Stomach (tissue), 8 donors: ENCODE measurements at regions not wholly inside any gene's neighbourhood (a gene's known extent, or its start where the extent isn't known, plus 50 kb on each side); places are given as distances from the start of the nearest gene placed in this dataset.

Source experiments
- DNase-seq, 2 donors: peaks; one replicate each; pipeline versions ENCODE4 v3.0.0 to v3.0.0-alpha.2; 2013 to 2019
- H3K27ac ChIP-seq, 5 donors: fragments of 200-600 bp in 4 of 5; sonication (generic) in 4 of 5; one replicate each; pipeline ENCODE4 v1.5.1; 2013 to 2019; ENCODE audit warnings: mild to moderate bottlenecking in 1 of 5, moderate library complexity in 1 of 5
- H3K27me3 ChIP-seq, 3 donors: fragments of 200-600 bp; sonication (generic); one replicate each; pipeline ENCODE4 v1.5.1; 2017 to 2019; ENCODE audit warnings: mixed run types in 1 of 3
- H3K36me3 ChIP-seq, 4 donors: fragments of 200-600 bp; sonication (generic); 1 replicate in 3 of 4; 2 replicates in 1 of 4; pipeline ENCODE4 v1.5.1; 2016 to 2019
- H3K4me1 ChIP-seq, 4 donors: fragments of 200-600 bp; sonication (generic); one replicate each; pipeline ENCODE4 v1.5.1; 2016 to 2019
- H3K4me3 ChIP-seq, 4 donors: fragments of 200-600 bp; sonication (generic) in 3 of 4; one replicate each; pipeline ENCODE4 v1.5.1; 2016 to 2019; ENCODE audit warnings: mild to moderate bottlenecking in 1 of 4
- H3K9me3 ChIP-seq, 4 donors: fragments of 200-600 bp; sonication (generic); one replicate each; pipeline ENCODE4 v1.5.1; 2016 to 2019
- CTCF ChIP-seq, 7 experiments: fragments of 450-650 bp in 4 of 7; fragments of 200-600 bp in 3 of 7; sonication (generic) in 3 of 7; IDR thresholded peaks; one replicate each; pipeline ENCODE4 v1.5.1; 2016 to 2019; ENCODE audit warnings: antibody characterized with exemption in 7 of 7, control low read depth in 2 of 7, mild to moderate bottlenecking in 1 of 7
- EP300 ChIP-seq: sonication (generic); formaldehyde crosslinking; IDR thresholded peaks from one replicate; pipeline ENCODE4 v1.6.1; 2017; ENCODE audit warnings: antibody characterized with exemption
- POLR2A ChIP-seq, 4 donors: fragments of 450-650 bp; IDR thresholded peaks; one replicate each; pipeline ENCODE4 v1.6.1; 2016; ENCODE audit warnings: antibody characterized with exemption in 4 of 4, control low read depth in 2 of 4, mild to moderate bottlenecking in 1 of 4, moderate library complexity in 1 of 4
- POLR2AphosphoS5 ChIP-seq, 3 donors: sonication (generic); formaldehyde crosslinking; IDR thresholded peaks; one replicate each; pipeline ENCODE4 v1.6.1; 2016; ENCODE audit warnings: antibody characterized with exemption in 3 of 3
- WGBS, 5 donors: extraction: QIAGEN DNeasy Blood & Tissue Kit in 3 of 5; methylation state at CpG; one replicate each; pipeline versions ENCODE4 v1.1.5 to v1.1.7; 2013 to 2018; 5-methylcytosine and 5-hydroxymethylcytosine counted together
- intact Hi-C: fragments of 100-400 bp; cut with DNase I; formaldehyde crosslinking; loops from one replicate; pipeline ENCODE4 v1.15.1; 2023; ENCODE audit warnings: low total_unique reads
- donor health status: healthy with polysubstance abuse.
- donor health status: Bipolar disorder and iron deficiency.
- donor health status: healthy.

- Histone ChIP-seq H3K9me3 (no peaks in the 10 kb centered on the region), H3K27ac (no peak overlapping the region), H3K4me3 (no peak overlapping the region), H3K36me3 (no peaks in the 10 kb centered on the region), H3K27me3 (no peaks in the 10 kb centered on the region), H3K4me1 (peaks cover 0 to 7% (median 3%) of the 10 kb centered on the region in 4 donors)
- TF ChIP-seq POLR2AphosphoS5 (IDR thresholded peaks at IDR 0.05) (no peak), POLR2A (IDR thresholded peaks at IDR 0.05) (no peak), CTCF (IDR thresholded peaks at IDR 0.05) (no peak), EP300 (no peak)
- intact Hi-C loops, result no loop called here
- no peak for DNase-seq
- WGBS, 5 donors, result 84 to 95% (median 93%) methylated on average over 2 of the region's 2 CpGs
Measured at GRCh38 chr2:19753818-19754217, 148.0 kb downstream of the TTC32 start.

GRCh38 chr2:19753314-19753713 is 148.5 kb downstream of the TTC32 start:
- H3K4me1 ChIP-seq, result peaks cover 0 to 7% (median 3%) of the 10 kb centered on the region in 4 donors
- WGBS, 5 donors, result 62 to 92% (median 81%) methylated on average over 1 of the region's 1 CpG
- H3K27ac ChIP-seq, result no peak overlapping the region
- no peaks in the 10 kb centered on the region for H3K36me3 ChIP-seq
- no peak overlapping the region for H3K4me3 ChIP-seq
- intact Hi-C loops, result no loop called here
- TF ChIP-seq POLR2AphosphoS5 (IDR thresholded peaks at IDR 0.05), result no peak
- TF ChIP-seq CTCF (IDR thresholded peaks at IDR 0.05), result no peak
- TF ChIP-seq EP300, result no peak
- no peak for TF ChIP-seq POLR2A (IDR thresholded peaks at IDR 0.05)
- no peaks in the 10 kb centered on the region for H3K27me3 ChIP-seq
- DNase-seq, result no peak
- H3K9me3 ChIP-seq, result no peaks in the 10 kb centered on the region

- Histone ChIP-seq H3K4me3 (no peak overlapping the region), H3K27me3 (no peaks in the 10 kb centered on the region), H3K36me3 (no peaks in the 10 kb centered on the region), H3K27ac (no peak overlapping the region), H3K9me3 (no peaks in the 10 kb centered on the region), H3K4me1 (peaks cover 0 to 7% (median 3%) of the 10 kb centered on the region in 4 donors)
- no peak for TF ChIP-seq POLR2AphosphoS5 (IDR thresholded peaks at IDR 0.05)
- no peak for TF ChIP-seq CTCF (IDR thresholded peaks at IDR 0.05)
- no peak for TF ChIP-seq POLR2A (IDR thresholded peaks at IDR 0.05)
- no peak for TF ChIP-seq EP300
- DNase-seq, result peak in 1 of 2 donors; percentile 27
- WGBS, 5 donors, result 29 to 42% (median 33%) methylated on average over 3 of the region's 3 CpGs
- intact Hi-C loops, result no loop called here
Measured at GRCh38 chr2:19752500-19752899, 149.3 kb downstream of the TTC32 start.

- Histone ChIP-seq H3K27me3 (no peaks in the 10 kb centered on the region), H3K9me3 (no peaks in the 10 kb centered on the region), H3K4me1 (peaks cover 0 to 7% (median 3%) of the 10 kb centered on the region in 4 donors), H3K4me3 (no peak overlapping the region), H3K36me3 (no peaks in the 10 kb centered on the region), H3K27ac (no peak overlapping the region)
- DNase-seq, result peak in 1 of 2 donors; percentile 45
- intact Hi-C loops, result no loop called here
- no peak for TF ChIP-seq POLR2AphosphoS5 (IDR thresholded peaks at IDR 0.05)
- 72 to 89% (median 81%) methylated on average over 3 of the region's 3 CpGs for WGBS, 5 donors
Measured at GRCh38 chr2:19751631-19752030, 150.2 kb downstream of the TTC32 start.

- no peaks in the 10 kb centered on the region for H3K9me3 ChIP-seq
- WGBS, 5 donors, result 68 to 91% (median 87%) methylated on average over 4 of the region's 4 CpGs
- H3K4me1 ChIP-seq, result peaks cover 0 to 7% (median 3%) of the 10 kb centered on the region in 4 donors
Measured at GRCh38 chr2:19750136-19750535, 151.6 kb downstream of the TTC32 start.

More at GRCh38 chr2:19750136-19750535, 151.6 kb downstream of the TTC32 start:
- H3K27ac ChIP-seq, result no peak overlapping the region
- intact Hi-C loops, result no loop called here
- TF ChIP-seq EP300 (no peak), POLR2AphosphoS5 (IDR thresholded peaks at IDR 0.05) (no peak), POLR2A (IDR thresholded peaks at IDR 0.05) (no peak), CTCF (IDR thresholded peaks at IDR 0.05) (no peak)
- DNase-seq, result no peak
- no peaks in the 10 kb centered on the region for H3K36me3 ChIP-seq
- no peak overlapping the region for H3K4me3 ChIP-seq
- H3K27me3 ChIP-seq, result no peaks in the 10 kb centered on the region
